ENCODE measurements at regions not wholly inside any gene's neighbourhood (a gene's known extent, or its start where the extent isn't known, plus 50 kb on each side); places are given as distances from the start of the nearest gene placed in this dataset.

GRCh38 chr5:105259581-105260217, 1697.1 kb upstream of the NUDT12 start:
- DNase-seq (ENCODE audit: low spot score): no peak
- in situ Hi-C loops (cut with MboI; ENCODE audit: low pct_unique_long_range_greater_than_20kb, low sequenced_read_pairs, unreplicated experiment): no loop called here
- TF ChIP-seq CTCF (IDR thresholded peaks at IDR 0.05; ENCODE audit: extremely low read depth, insufficient read depth, missing control alignments): no peak

GRCh38 chr5:105238561-105238960, 1676.0 kb upstream of the NUDT12 start:
- no peak for DNase-seq (ENCODE audit: low spot score)
- in situ Hi-C loops (cut with MboI; ENCODE audit: low pct_unique_long_range_greater_than_20kb, low sequenced_read_pairs, unreplicated experiment): no loop called here
- TF ChIP-seq CTCF (IDR thresholded peaks at IDR 0.05; ENCODE audit: extremely low read depth, insufficient read depth, missing control alignments): no peak

- DNase-seq (ENCODE audit: low spot score): no peak
- no peak for TF ChIP-seq CTCF (IDR thresholded peaks at IDR 0.05; ENCODE audit: extremely low read depth, insufficient read depth, missing control alignments)
- in situ Hi-C loops (cut with MboI; ENCODE audit: low pct_unique_long_range_greater_than_20kb, low sequenced_read_pairs, unreplicated experiment): no loop called here
Measured at GRCh38 chr5:105230516-105231157, 1668.0 kb upstream of the NUDT12 start.

GRCh38 chr5:105218018-105218417, 1655.4 kb upstream of the NUDT12 start:
- DNase-seq (ENCODE audit: low spot score): no peak
- in situ Hi-C loops (cut with MboI; ENCODE audit: low pct_unique_long_range_greater_than_20kb, low sequenced_read_pairs, unreplicated experiment): no loop called here
- no peak for TF ChIP-seq CTCF (IDR thresholded peaks at IDR 0.05; ENCODE audit: extremely low read depth, insufficient read depth, missing control alignments)

- in situ Hi-C loops (cut with MboI; ENCODE audit: low pct_unique_long_range_greater_than_20kb, low sequenced_read_pairs, unreplicated experiment): no loop called here
- DNase-seq (ENCODE audit: low spot score): no peak
- no peak for TF ChIP-seq CTCF (IDR thresholded peaks at IDR 0.05; ENCODE audit: extremely low read depth, insufficient read depth, missing control alignments)
Measured at GRCh38 chr5:105213078-105213477, 1650.5 kb upstream of the NUDT12 start.

- in situ Hi-C loops (cut with MboI; ENCODE audit: low pct_unique_long_range_greater_than_20kb, low sequenced_read_pairs, unreplicated experiment): no loop called here
- DNase-seq (ENCODE audit: low spot score): no peak
- TF ChIP-seq CTCF (IDR thresholded peaks at IDR 0.05; ENCODE audit: extremely low read depth, insufficient read depth, missing control alignments): no peak
Measured at GRCh38 chr5:105207066-105207465, 1644.5 kb upstream of the NUDT12 start.
